Right lobe of liver (tissue), 6 donors: ENCODE measurements at regions not wholly inside any gene's neighbourhood (a gene's known extent, or its start where the extent isn't known, plus 50 kb on each side); places are given as distances from the start of the nearest gene placed in this dataset.

Experiments used
- ATAC-seq, 4 donors: fragments of 200-7000 bp; cut with Tn5 transposase; one replicate each; pipeline ENCODE4 v1.9.1; 2020; ENCODE audit warnings: mild to moderate bottlenecking in 4 of 4, moderate library complexity in 4 of 4
- DNase-seq, 3 donors: peaks; one replicate each; pipeline ENCODE4 v3.0.0-alpha.2; 2020
- H3K27ac ChIP-seq, 3 donors: fragments of 200-600 bp; one replicate each; pipeline ENCODE4 v1.8.0; 2022
- H3K27me3 ChIP-seq, 2 donors: fragments of 200-600 bp; one replicate each; pipeline ENCODE4 v1.8.0; 2022
- H3K36me3 ChIP-seq, 4 donors: fragments of 200-600 bp; sonication (generic) in 1 of 4; one replicate each; pipeline versions ENCODE4 v1.5.1 to v1.8.0; 2017 to 2022; ENCODE audit warnings: control low read depth in 1 of 4
- H3K4me1 ChIP-seq, 4 donors: fragments of 200-600 bp; sonication (generic) in 1 of 4; one replicate each; pipeline versions ENCODE4 v1.5.1 to v1.8.0; 2017 to 2022; ENCODE audit warnings: control low read depth in 1 of 4
- H3K4me3 ChIP-seq, 3 donors: fragments of 200-600 bp; one replicate each; pipeline ENCODE4 v1.8.0; 2022
- H3K9me3 ChIP-seq, 4 donors: fragments of 200-600 bp; sonication (generic) in 1 of 4; one replicate each; pipeline versions ENCODE4 v1.5.1 to v1.8.0; 2017 to 2022; ENCODE audit warnings: control low read depth in 1 of 4
- CTCF ChIP-seq, 4 donors: fragments of 200-600 bp in 3 of 4; fragments of 450-650 bp in 1 of 4; IDR thresholded peaks; one replicate each; pipeline versions ENCODE4 v1.5.1 to v1.8.0; 2016 to 2022; ENCODE audit warnings: antibody characterized with exemption in 4 of 4, mild to moderate bottlenecking in 2 of 4
- POLR2A ChIP-seq: fragments of 450-650 bp; IDR thresholded peaks from one replicate; pipeline ENCODE4 v1.6.1; 2017; ENCODE audit warnings: antibody characterized with exemption, mild to moderate bottlenecking
- WGBS: methylation state at CpG from one replicate; pipeline ENCODE4 v1.1.6; 2018; ENCODE audit warnings: low coverage, low lambda C conversion rate; ENCODE audit not compliant: insufficient coverage; ENCODE audit errors: missing lambda C conversion rate; 5-methylcytosine and 5-hydroxymethylcytosine counted together
- intact Hi-C, 2 donors: fragments of 100-400 bp; cut with DNase I; formaldehyde crosslinking; loops; one replicate each; pipeline versions ENCODE4 v1.11.2 to v1.14.1; 2022
- donor health status: DM: no; HTN: yes; CAD: no.
- donor health status: DM: no; HTN: no; CAD: no.
- donor health status: DM: no; HTN: no; CAD: no.
- donor health status: DM: no; HTN: yes; CAD: no.
- donor health status: DM: no; HTN: yes; CAD: no.

- Histone ChIP-seq H3K4me3 (no peak overlapping the region), H3K36me3 (no peaks in the 10 kb centered on the region), H3K4me1 (no peaks in the 10 kb centered on the region), H3K27ac (no peak overlapping the region), H3K27me3 (no peaks in the 10 kb centered on the region), H3K9me3 (no peaks in the 10 kb centered on the region)
- intact Hi-C loops, result no loop called here
- DNase-seq (no peak), ATAC-seq (no peak)
- TF ChIP-seq POLR2A, result no peak
- no peak for TF ChIP-seq CTCF (IDR thresholded peaks at IDR 0.05)
These were observed 521.1 kb upstream of the POT1 start for GRCh38 chr7:125450749-125451148.

- H3K4me1 ChIP-seq, result no peaks in the 10 kb centered on the region
- H3K27me3 ChIP-seq, result no peaks in the 10 kb centered on the region
- no peaks in the 10 kb centered on the region for H3K36me3 ChIP-seq
- ATAC-seq, result no peak
- no peak for DNase-seq
- no peak overlapping the region for H3K4me3 ChIP-seq
- TF ChIP-seq POLR2A, result no peak
- no peak for TF ChIP-seq CTCF (IDR thresholded peaks at IDR 0.05)
- H3K27ac ChIP-seq, result no peak overlapping the region
- 35% methylated on average over 3 of the region's 3 CpGs for WGBS
- intact Hi-C loops, result no loop called here
- H3K9me3 ChIP-seq, result no peaks in the 10 kb centered on the region
These were observed 516.2 kb upstream of the POT1 start for GRCh38 chr7:125445836-125446235.

DNA sequence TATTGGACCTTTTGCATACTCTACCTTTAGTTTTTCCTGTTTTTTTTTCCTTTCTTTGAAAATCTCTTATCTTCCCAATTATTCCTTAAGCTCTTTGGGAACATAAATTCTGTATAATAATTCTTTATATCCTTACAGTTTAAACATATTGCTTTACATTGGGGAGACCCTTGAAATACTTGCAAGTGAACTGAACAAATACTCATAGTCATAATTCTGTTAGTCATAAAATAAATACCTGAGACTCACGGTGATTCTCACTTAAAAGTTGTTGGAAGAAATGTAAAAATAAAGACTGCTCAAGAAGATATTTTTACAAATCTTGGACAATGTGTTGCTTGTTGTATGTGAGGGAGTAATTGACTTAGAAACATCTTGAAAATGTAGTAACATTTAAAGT is 515.2 kb upstream of the POT1 start:
- H3K27me3 ChIP-seq, result no peaks in the 10 kb centered on the region
- TF ChIP-seq CTCF (IDR thresholded peaks at IDR 0.05) (no peak), POLR2A (no peak)
- 50% methylated on average over 1 of the region's 1 CpG for WGBS
- intact Hi-C loops, result no loop called here
- no peaks in the 10 kb centered on the region for H3K4me1 ChIP-seq
- H3K36me3 ChIP-seq, result no peaks in the 10 kb centered on the region
- ATAC-seq (no peak), DNase-seq (no peak)
- no peak overlapping the region for H3K27ac ChIP-seq
- no peak overlapping the region for H3K4me3 ChIP-seq
- no peaks in the 10 kb centered on the region for H3K9me3 ChIP-seq

GRCh38 chr7:125436220-125436619 is 506.6 kb upstream of the POT1 start:
- Histone ChIP-seq H3K4me3 (no peak overlapping the region), H3K36me3 (no peaks in the 10 kb centered on the region), H3K4me1 (no peaks in the 10 kb centered on the region), H3K9me3 (no peaks in the 10 kb centered on the region), H3K27me3 (no peaks in the 10 kb centered on the region), H3K27ac (no peak overlapping the region)
- intact Hi-C loops, result no loop called here
- WGBS, result 54% methylated on average over 1 of the region's 1 CpG
- no peak for DNase-seq
- TF ChIP-seq CTCF (IDR thresholded peaks at IDR 0.05), result no peak
- no peak for TF ChIP-seq POLR2A
- no peak for ATAC-seq

DNA sequence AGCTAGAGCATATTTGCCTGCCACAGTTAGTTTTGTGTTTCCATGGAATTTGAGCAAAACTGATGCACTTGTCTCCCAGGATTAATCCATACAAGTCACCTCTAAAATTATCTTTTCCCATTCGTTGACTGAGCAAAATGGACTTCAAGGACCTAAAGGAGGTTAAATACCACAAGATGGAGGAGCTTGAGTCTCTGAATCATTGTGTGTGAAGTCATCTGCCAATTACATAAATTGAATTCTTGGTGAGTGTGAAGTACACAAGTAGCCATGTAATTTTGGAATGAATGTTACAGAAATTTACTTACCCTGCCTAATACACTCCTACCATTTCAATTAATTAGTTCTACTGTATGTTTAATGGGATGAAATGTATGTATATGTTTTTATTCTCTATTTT is 501.7 kb upstream of the POT1 start:
- WGBS, result 13% methylated on average over 1 of the region's 1 CpG
- ATAC-seq, result no peak
- Histone ChIP-seq H3K9me3 (no peaks in the 10 kb centered on the region), H3K36me3 (no peaks in the 10 kb centered on the region), H3K27me3 (no peaks in the 10 kb centered on the region), H3K4me1 (no peaks in the 10 kb centered on the region), H3K27ac (no peak overlapping the region), H3K4me3 (no peak overlapping the region)
- intact Hi-C loops, result no loop called here
- DNase-seq, result no peak
- TF ChIP-seq CTCF (IDR thresholded peaks at IDR 0.05) (no peak), POLR2A (no peak)
